Cardiac septum (tissue), 1 donor: ENCODE measurements at regions not wholly inside any gene's neighbourhood (a gene's known extent, or its start where the extent isn't known, plus 50 kb on each side); places are given as distances from the start of the nearest gene placed in this dataset.

Source experiments
- DNase-seq: peaks from one replicate; pipeline ENCODE4 v3.0.0-alpha.2; 2020; ENCODE audit warnings: low spot score
- intact Hi-C: fragments of 100-400 bp; cut with DNase I; formaldehyde crosslinking; loops from one replicate; pipeline ENCODE4 v1.14.0; 2022
- donor health status: DM: no; HTN: no; CAD: no.

DNA sequence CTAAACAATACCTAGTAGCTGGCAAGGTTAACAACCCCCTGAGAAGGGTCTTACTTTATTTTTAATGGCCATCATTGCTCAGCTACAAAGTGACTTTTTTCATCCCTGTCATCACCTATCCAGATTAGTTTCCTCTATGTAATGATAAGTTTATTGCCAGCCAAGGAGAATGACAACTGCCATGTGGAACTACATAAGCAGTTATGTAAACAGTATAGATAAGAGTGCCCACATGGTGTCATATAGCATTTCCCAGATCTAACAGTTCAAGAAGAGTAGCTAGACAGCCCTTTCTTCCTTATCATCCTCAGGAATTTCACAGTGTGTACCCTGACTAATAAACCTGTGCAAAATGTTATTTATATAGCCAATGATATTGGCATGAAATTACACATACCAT is 240.2 kb upstream of the PIK3C3 start:
- DNase-seq = no peak
- intact Hi-C loops = no loop called here

DNA sequence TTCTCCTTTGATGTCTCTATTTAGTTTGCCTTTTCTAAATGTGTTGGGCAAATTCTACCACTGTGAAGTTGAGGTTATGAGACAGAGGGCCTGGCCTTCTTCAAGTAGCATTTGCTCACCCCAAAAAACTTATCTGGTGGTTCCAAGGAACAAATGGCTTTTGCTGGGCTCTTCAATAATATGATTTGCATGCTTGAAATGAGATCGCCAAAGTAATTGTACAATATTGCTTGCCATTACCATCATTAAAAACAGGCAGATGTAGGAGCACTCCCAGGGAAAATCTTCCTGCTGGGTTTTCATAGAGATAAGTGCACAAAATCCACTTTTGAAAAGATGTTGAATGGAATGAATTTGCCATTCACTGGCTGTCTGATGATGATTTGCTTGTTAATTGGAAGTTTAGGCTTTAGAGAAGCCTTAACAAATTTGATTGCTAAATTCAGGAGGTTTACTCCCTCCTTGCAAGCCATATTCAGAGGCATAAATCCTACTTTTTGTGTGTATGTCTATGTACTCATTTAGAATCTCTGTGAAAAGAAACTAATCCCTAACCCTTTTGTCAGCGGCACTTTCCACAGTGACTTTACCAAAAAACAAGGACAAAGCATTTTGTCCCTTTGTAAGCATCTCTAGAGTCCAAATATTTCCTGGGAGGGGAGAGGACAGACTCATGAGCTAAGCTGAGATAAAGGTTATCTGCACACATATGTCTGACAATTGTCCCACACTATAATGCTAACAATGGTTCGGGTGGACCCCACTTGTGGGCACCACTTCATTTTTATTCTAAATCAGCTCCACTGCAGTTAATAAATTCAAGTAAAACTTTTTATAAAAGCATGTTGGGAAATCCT is 240.8 kb upstream of the PIK3C3 start:
- intact Hi-C loops = no loop called here

DNA sequence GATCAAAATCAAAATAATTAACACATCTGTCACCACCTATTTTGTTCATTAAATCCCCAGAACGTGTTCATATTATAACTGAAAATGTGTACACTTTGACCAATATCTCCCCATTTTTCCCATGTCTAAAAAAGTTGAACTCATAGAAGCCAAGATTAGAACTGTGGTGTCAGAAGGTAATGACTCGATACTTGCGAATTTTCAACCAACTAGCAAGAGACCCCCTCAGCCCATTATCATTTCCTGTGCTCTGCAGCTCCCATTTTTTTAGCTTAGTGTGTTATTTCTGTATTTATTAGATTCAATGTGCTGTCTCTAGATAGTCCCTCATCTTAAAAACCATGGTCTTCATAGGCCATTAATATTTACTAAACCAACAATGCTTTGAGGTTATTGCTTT is 248.7 kb upstream of the PIK3C3 start:
- DNase-seq = no peak
- intact Hi-C loops = no loop called here

More for the DNA sequence above, 240.8 kb upstream of the PIK3C3 start:
- DNase-seq = no peak

DNA sequence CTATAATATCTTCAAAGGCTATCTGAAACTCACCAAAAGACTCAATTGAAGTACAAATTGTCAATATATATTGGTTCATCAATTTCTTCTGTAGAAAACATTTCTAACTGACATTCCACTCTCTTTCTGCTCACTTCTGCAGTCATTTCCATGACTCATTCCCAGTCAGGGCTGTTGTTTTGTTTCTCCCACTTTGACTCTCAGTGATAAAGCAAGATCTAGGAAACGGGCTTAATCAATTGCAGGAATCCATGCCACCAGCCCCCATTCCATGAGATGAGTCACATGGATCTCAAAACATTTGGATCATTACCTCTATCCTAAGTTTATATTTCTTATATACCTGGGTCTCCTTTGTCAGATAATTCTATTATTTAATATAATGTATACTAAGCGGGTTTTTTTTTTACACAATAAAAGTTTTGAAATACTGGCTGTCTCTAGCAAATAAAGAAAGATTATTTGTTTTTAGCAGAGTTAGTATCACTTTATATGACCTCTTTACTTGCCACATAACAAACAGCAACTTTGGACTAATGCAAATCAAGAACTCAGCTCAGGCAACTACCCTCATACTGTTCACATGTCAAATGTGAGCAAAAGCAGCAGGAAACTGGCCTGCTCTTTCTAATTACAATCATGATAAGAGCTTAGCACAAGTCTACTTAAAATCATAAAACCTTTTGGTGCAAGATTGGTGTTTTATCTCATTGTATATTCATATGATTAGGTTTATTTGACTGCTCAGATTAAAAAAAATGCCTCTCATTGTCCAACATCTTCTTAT is 251.1 kb upstream of the PIK3C3 start:
- DNase-seq = no peak

DNA sequence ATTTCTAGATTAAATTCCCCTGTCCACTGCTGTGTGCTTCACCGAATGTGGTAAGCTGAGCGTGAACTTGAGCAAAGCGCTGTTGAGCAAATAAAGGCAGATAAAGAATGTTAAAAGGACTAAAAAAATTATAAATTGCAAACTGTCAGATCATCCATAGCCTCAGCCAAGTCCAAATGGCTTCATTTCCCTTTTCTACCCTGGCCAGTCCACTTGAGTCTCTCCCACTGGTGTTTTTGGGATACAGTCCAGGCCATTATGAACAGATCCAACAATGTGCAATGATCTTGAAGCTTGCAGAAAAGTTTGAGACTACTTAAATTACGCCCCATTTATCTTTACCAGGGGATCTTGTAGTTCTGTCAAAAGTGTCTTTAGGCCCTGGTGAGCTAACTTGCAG is 254.6 kb upstream of the PIK3C3 start:
- no peak for DNase-seq
- intact Hi-C loops = no loop called here

More for the DNA sequence above, 251.1 kb upstream of the PIK3C3 start:
- intact Hi-C loops = no loop called here

DNA sequence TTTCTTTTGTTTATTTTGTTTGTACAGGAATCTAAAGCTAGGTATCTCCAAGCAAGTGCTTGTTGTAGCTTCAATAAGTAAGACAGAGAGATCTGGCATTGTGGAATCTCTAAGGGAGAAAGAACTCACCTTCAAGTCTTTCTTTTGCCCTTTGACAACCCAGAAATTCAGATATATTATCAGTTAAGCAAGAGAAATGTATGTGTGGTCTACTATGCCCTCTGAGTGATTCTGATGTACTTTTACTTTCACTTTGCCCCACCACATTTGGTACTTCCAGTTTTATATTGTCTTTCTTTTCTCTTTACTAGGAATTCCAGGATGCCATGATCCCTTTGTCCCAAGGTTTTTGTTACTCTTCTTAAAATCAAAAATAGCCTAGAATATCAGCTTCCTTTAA is 259.6 kb upstream of the PIK3C3 start:
- DNase-seq = no peak
- intact Hi-C loops = no loop called here

DNA sequence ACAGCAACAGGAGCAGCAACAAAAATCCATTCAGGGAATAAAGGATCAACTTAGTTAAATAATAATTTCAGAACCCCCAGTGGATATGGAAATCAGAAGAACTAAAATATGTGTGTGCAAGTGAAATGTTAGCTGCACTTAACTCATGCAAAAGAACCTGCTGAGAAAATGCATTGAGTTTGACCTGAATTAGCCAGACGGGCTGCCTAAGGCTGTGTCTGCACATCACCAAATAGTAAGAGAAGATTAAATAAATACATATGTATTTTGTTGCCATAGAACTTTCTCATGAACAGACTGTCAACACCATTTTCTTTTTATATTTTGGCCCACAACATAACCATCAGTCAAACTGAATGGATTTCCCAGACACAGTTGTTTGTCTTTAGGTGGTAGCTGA is 262.0 kb upstream of the PIK3C3 start:
- no peak for DNase-seq
- intact Hi-C loops = no loop called here

DNA sequence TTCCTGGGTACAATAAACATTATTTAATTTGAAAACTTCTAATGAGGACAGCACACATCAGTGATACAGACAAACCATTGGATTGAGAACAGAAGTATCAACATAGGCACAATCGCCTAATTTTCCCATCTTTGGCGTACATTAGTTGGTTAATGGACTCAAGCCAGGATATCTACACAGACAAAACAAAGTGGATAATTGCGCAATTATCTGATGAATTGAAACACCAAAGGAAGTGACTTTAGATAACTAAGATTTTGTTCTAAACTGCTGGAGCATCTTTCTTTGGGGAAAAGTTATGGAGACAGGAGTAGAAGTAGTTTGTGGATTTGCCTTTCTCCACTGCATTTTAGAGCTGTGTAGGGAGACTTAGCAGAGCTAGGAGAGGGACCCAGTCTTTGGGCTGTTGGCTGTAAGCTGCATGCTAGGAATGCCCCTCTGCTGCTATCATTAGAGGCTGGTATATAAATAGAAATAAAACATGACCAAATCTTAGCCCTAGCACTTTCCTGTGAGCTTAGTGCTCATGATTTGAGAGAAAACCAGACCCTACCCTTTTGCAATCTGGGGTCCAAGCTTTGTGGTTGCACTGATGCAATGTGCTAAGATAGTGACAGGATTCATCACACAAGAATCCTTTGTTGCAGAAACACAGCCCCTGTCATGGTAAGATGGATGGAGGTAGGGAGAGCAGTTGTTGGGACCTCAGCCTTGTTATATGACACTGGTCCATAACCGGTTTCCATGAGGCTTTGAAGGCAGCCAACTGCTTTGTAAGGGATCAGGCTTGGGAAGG is 264.5 kb upstream of the PIK3C3 start:
- intact Hi-C loops = no loop called here
- DNase-seq = no peak

DNA sequence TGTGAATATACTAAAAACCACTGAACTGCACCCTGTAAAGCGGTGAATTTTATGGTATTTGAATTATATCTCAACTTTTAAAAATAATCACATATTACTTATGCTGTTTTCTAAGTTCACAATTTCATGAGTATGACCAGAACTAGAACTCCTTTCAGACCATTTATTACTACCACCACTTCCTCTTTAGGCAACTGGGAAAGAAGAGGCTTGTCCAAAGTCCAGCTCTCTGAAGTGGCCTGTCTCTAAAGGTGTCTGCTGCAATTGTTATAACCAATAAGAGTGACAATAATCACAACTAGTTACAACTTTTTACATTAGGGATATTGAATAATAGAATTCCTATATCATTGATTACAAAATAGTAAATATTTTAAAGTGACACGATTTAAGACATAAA is 267.9 kb upstream of the PIK3C3 start:
- no peak for DNase-seq
- intact Hi-C loops = no loop called here

DNA sequence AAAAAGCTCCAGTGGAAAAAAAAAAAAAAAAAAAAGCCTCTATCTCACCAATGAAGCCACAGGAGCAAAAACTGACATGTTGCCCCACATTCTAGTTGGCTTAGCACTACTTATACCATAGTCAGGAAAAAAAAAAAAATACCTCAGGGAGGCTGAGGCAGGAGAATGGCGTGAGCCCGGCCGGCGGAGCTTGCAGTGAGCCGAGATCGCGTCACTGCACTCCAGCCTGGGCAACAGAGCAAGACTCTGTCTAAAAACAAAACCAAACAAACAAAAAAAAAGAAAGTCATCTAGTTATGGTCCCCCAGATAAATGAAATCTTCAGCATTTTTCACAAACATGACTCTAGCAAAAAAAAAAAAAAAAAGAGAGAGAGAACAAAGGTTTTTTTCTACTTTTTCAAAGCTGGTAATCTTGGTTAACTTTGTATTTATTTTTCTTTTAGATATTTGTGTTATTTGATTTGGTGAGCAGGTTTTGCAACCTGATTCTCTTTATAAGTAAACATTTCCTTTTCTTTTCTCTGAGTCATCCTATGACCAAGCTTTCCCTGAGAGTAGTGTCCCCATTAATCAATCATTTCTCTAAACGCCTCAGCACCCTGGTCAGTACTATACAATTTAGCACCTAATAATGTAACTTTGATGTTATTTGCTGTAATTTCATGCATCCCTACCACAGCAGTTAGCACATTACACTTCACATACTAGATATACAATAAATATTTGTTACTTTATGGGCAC is 273.7 kb upstream of the PIK3C3 start:
- DNase-seq = no peak
- intact Hi-C loops = no loop called here

DNA sequence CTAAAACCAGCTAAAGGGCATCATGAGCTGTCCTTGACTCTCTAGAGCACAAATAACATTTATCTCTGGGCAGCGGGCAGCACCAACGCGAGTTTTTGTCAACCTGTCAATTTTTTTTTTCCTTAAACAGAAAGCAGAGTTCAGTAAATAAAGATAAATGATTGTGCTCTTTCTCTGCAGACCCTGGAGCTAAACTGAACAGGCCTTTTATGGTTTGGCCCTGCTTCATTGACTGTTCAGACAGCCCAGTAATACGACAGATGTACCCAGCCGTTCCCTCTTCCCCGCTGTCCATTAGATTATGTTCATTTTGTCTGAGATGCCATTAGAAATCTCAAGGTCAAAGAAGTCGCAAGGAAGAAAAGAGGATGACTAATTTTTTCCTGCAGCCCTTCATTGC is 280.5 kb upstream of the PIK3C3 start:
- intact Hi-C loops = no loop called here
- DNase-seq = no peak

DNA sequence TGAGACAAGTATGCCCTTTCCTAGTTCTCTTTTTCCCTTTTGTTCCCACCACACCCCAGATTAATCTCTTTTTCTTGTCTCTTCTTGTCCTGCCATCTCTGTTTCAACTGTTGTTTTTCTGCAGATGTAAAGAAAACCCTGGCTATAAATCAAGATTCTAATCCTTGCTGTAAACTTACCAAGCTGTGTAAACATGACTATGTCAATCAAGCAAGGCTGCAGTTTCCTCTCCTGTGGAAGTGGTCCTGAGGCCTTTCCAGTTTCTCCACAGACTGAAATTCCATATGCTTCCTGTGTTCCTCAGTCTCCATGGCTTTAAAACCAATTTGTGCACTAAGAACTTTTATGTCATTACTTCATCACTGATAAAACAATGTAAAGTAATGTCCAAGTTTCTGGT is 288.8 kb upstream of the PIK3C3 start:
- intact Hi-C loops = no loop called here
- no peak for DNase-seq

DNA sequence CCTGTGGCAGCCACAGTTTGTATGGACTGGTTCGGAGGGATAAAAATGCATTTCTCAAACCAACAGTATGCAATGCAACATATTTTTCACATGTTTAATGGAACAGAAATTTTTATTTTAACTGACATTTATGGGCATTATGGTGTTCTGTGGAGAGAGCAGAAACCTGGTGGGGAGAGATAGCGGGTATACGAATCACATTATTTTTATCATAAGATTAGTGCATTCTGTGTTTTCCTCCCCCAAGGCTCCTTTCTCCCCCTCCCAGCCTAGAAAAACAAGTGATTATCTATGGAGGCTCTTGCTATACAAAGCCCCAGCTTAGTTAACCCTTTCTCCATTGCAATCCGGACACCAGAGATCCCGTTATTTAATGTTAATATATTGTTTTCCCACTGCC is 289.8 kb upstream of the PIK3C3 start:
- no peak for DNase-seq
- intact Hi-C loops = no loop called here

DNA sequence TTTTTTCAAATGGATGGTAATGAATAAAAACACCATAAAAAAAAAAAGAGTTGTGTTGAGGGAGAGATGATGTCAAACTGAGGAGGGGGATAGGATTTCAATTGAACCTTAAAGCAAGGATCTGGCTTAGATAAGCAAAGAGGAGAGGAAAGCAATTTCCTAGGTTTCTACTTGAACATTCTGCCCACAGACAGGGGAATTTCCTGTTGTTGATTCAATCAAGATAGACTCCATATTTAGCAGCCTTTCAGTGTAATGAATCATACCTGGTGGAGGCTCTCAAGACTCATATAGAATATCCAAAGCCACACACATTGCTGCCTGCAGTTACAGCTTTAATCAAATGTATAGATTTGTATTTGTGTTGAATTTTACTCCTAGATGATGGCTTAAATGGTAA is 294.4 kb upstream of the PIK3C3 start:
- intact Hi-C loops = no loop called here
- no peak for DNase-seq

DNA sequence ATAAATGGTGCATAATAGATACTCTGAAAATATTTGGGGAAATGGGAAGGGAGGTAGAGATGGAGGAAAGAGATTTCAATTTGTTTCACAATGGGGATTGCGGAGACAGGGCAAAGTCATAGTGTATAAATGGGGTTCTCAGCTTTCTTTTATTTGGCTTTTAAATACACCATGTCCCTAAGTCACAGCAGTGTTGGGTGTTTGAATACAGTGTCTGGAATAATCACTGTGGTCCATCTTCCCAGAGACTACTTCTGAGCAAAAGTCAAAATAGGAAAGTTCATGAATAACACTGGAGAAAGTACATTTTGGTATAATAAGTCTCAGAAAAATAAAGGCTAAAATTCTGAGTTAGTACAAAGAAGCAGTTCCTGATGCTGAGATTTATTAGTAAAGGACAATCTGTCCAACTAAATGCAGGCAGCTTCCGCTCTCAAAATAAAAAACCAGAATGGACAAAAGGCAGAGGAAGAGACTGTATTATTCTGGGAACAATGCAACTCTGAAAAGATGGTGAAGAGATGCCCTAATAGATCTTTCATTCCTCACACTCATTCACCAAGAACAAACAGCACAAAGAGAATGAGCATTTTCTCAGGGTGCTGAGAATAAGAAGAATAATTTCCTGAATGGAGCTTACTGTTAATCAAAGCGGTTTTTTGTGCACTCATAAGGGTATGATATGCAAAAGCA is 295.4 kb upstream of the PIK3C3 start:
- intact Hi-C loops = no loop called here
- DNase-seq = no peak

DNA sequence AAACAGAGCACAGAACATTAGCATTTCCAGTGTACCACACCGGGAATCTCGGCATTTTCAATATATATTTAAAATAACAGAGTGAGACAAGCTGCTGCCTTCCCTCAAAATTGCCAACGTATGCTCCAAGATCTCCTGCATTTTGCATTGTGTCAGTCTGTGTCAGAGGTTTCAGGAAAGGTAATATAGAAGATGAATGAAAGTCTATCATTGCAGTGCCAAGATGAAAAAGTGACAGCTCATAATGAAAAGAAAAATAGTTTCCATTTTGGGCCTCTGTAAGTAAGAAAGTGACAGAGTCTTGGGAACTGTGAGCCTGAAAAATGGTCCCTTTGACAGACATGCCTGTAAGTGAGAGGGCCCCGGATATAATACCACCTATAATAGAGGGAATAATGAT is 297.8 kb upstream of the PIK3C3 start:
- intact Hi-C loops = no loop called here
- DNase-seq = no peak

DNA sequence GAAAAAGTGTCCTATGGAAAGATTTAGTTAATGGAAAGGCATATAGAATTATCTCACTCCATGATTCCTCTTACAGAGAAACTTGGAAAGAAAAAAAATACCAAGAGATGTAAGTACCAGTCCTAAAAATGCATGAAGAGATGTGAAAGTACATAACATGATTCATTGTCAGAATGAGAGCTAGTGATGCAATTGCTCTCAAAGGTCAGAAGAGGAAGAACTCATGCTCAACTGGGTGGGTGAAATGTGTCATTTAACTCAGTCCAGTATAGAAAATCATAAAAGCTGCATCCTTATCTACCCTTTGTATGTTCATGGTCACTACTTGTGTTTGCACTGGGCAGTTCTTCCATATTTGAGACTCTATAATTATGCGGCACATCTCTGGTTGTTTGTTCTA is 300.0 kb upstream of the PIK3C3 start:
- intact Hi-C loops = no loop called here
- DNase-seq = no peak

DNA sequence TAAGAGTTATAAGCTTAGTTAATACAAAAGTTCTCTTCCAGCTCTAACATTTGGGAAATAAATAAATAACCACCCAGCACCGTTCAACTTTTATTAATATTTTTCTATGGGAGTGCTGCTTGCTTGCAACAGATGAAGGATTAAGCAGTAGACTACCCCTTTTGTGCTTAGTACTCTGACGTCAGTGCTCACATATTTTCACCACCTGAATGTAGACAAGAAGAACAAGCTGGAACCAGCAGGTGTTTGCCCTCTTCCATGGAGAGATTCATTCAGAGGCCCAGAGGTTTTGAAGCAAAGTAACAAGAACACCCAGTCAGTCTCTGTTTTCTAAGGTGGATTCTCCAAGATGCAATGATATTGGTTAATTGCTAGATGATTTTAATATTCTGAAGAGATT is 307.1 kb upstream of the PIK3C3 start:
- DNase-seq = no peak
- intact Hi-C loops = no loop called here
